K562 (cell line): ENCODE measurements at regions not wholly inside any gene's neighbourhood (a gene's known extent, or its start where the extent isn't known, plus 50 kb on each side); places are given as distances from the start of the nearest gene placed in this dataset.

ENCODE experiments used
- CEBPB ChIP-seq: fragments of 450-650 bp; IDR thresholded peaks from 2 replicates; pipeline ENCODE4 v1.6.1; 2016; ENCODE audit warnings: missing genetic modification characterization, missing compliant biosample characterization
- HMBOX1 ChIP-seq: sonication (generic); IDR thresholded peaks from 2 replicates; pipeline ENCODE4 v1.6.1; 2016
- JUND ChIP-seq, 2 experiments: IDR thresholded peaks; 2 replicates in 1 of 2; 3 replicates in 1 of 2; pipeline ENCODE4 v1.6.1; 2011; ENCODE audit warnings: borderline replicate concordance in 2 of 2, low read depth in 2 of 2, low read length in 2 of 2, improper control_type of control experiment in 1 of 2, missing biosample characterization in 1 of 2, missing genetic modification characterization in 1 of 2, missing genetic modification reagents in 1 of 2
- MXD1 ChIP-seq: fragments of 250-450 bp; sonication (Bioruptor Pico); IDR thresholded peaks from 2 replicates; pipeline ENCODE4 v1.8.0; 2021; ENCODE audit warnings: borderline replicate concordance, mild to moderate bottlenecking, moderate library complexity; ENCODE audit not compliant: poor library complexity, severe bottlenecking
- NFIX ChIP-seq: fragments of 250-450 bp; sonication (Bioruptor Pico); IDR thresholded peaks from 2 replicates; pipeline ENCODE4 v1.4.0; 2020; ENCODE audit warnings: low read depth, mild to moderate bottlenecking, moderate library complexity
- PHF8 ChIP-seq: fragments of 200-600 bp; sonication (generic); IDR thresholded peaks from 2 replicates; pipeline ENCODE4 v1.6.1; 2012; ENCODE audit warnings: mixed run types, mild to moderate bottlenecking, inconsistent platforms, low read length, moderate library complexity, borderline replicate concordance
- TAF1 ChIP-seq: IDR thresholded peaks from 2 replicates; pipeline ENCODE4 v1.6.1; 2011; ENCODE audit warnings: mild to moderate bottlenecking, low read length, moderate library complexity; ENCODE audit not compliant: insufficient read depth, control insufficient read depth, severe bottlenecking; ENCODE audit errors: extremely low read depth
- ZNF76 ChIP-seq: fragments of 250-450 bp; sonication (Bioruptor Pico); IDR thresholded peaks from 2 replicates; pipeline ENCODE4 v1.4.0; 2020; ENCODE audit warnings: mild to moderate bottlenecking, moderate library complexity, borderline replicate concordance
- TF ChIP-seq, protein P1 (sequence below), 2 experiments: fragments of 450-650 bp in 1 of 2; sonication (generic) in 1 of 2; formaldehyde crosslinking in 1 of 2; IDR thresholded peaks in 1 of 2; conservative IDR thresholded peaks in 1 of 2; 2 replicates each; pipeline versions ENCODE4 v1.6.1 to v1.8.1; 2016 to 2023; ENCODE audit warnings: mild to moderate bottlenecking in 2 of 2, moderate library complexity in 2 of 2, inconsistent platforms in 1 of 2, missing genetic modification reagents in 1 of 2

GRCh38 chr16:79769270-79769927 is 168.9 kb upstream of the MAF start (continued):
- TF ChIP-seq NFIX (CRISPR knock-in tag): no peak
- no peak for TF ChIP-seq ZNF76 (CRISPR knock-in tag)
- TF ChIP-seq CEBPB (tag): peak; percentile 39; the same call in 1 of the 2 replicates
- TF ChIP-seq, protein P1, sequence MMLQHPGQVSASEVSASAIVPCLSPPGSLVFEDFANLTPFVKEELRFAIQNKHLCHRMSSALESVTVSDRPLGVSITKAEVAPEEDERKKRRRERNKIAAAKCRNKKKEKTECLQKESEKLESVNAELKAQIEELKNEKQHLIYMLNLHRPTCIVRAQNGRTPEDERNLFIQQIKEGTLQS (IDR thresholded peaks at IDR 0.05): no peak
- TF ChIP-seq, protein P1 (CRISPR knock-in tag; conservative IDR thresholded peaks at IDR 0.05): no peak
- TF ChIP-seq PHF8: peak; percentile 19; the same call in 1 of the 2 replicates
- TF ChIP-seq MXD1 (CRISPR knock-in tag): no peak
- peak; percentile 44; the same call in 1 of the 2 replicates for TF ChIP-seq HMBOX1
- TF ChIP-seq TAF1: no peak
- no peak for TF ChIP-seq JUND (IDR thresholded peaks at IDR 0.05; ENCODE audit: borderline replicate concordance, low read depth, low read length)
- TF ChIP-seq JUND (tag; IDR thresholded peaks at IDR 0.05; ENCODE audit: borderline replicate concordance, low read depth, low read length): 0 out of 3 replicates have a peak, but pooled peaks have one; percentile 34
